OCI-LY3 (cell line): ENCODE measurements at regions not wholly inside any gene's neighbourhood (a gene's known extent, or its start where the extent isn't known, plus 50 kb on each side); places are given as distances from the start of the nearest gene placed in this dataset.
A peak's percentile ranks its signal among the peaks of the same experiment; 100 is the strongest.

Source experiments
- H2AFZ ChIP-seq: fragments of 200-600, 300-600 bp; shearing (Covaris generic); 2 replicates; pipeline ENCODE4 v1.6.0; 2014; ENCODE audit warnings: antibody characterized with exemption, low read depth, low read length
- H3K27ac ChIP-seq: fragments of 200-600, 300-600 bp; sonication (generic); 2 replicates; pipeline ENCODE4 v1.5.1; 2014; ENCODE audit warnings: mild to moderate bottlenecking, low read length, moderate library complexity, mixed read lengths
- H3K27me3 ChIP-seq: fragments of 200-600, 300-600 bp; sonication (generic); 2 replicates; pipeline ENCODE4 v1.6.1; 2014; ENCODE audit warnings: low read depth, low read length, mixed read lengths
- H3K36me3 ChIP-seq: fragments of 200-600, 300-600 bp; sonication (generic); replicated peaks from 2 replicates; pipeline ENCODE3; 2014; ENCODE audit warnings: low read depth, low read length, mixed read lengths
- H3K4me1 ChIP-seq: fragments of 300-600, 200-600 bp; sonication (generic); 2 replicates; pipeline ENCODE4 v1.6.1; 2014; ENCODE audit warnings: low read length, mixed read lengths
- H3K4me2 ChIP-seq: fragments of 200-600, 300-600 bp; sonication (generic); 2 replicates; pipeline ENCODE4 v1.6.1; 2014; ENCODE audit warnings: low read length, mixed read lengths
- H3K4me3 ChIP-seq: fragments of 300-600, 200-600 bp; sonication (generic); 2 replicates; pipeline ENCODE4 v1.5.1; 2014; ENCODE audit warnings: antibody characterized with exemption, mild to moderate bottlenecking, low read length, moderate library complexity
- H3K79me2 ChIP-seq: fragments of 300-600, 200-600 bp; shearing (Covaris generic); 2 replicates; pipeline ENCODE4 v1.6.1; 2014; ENCODE audit warnings: mild to moderate bottlenecking, low read length, mixed read lengths
- H3K9ac ChIP-seq: fragments of 300-600, 200-600 bp; shearing (Covaris generic); 2 replicates; pipeline ENCODE4 v1.6.0; 2014; ENCODE audit warnings: mild to moderate bottlenecking, low read length, moderate library complexity
- H3K9me3 ChIP-seq: fragments of 200-600, 300-600 bp; shearing (Covaris generic); 2 replicates; pipeline ENCODE4 v1.6.1; 2014; ENCODE audit warnings: low read length, mixed read lengths; ENCODE audit not compliant: insufficient read depth
- H4K20me1 ChIP-seq: fragments of 200-600, 300-600 bp; sonication (generic); 2 replicates; pipeline ENCODE4 v1.6.1; 2016; ENCODE audit warnings: low read length, mixed read lengths; ENCODE audit not compliant: insufficient read depth
- CTCF ChIP-seq: fragments of 200-600, 300-600 bp; sonication (generic); IDR thresholded peaks from 2 replicates; pipeline ENCODE4 v1.5.1; 2014; ENCODE audit warnings: antibody characterized with exemption, low read length, low read depth
- EZH2phosphoT487 ChIP-seq: fragments of 200-600 bp; shearing (Covaris generic); IDR thresholded peaks from 2 replicates; pipeline ENCODE4 v1.6.1; 2018; ENCODE audit warnings: antibody characterized with exemption, mixed run types, low read depth

DNA sequence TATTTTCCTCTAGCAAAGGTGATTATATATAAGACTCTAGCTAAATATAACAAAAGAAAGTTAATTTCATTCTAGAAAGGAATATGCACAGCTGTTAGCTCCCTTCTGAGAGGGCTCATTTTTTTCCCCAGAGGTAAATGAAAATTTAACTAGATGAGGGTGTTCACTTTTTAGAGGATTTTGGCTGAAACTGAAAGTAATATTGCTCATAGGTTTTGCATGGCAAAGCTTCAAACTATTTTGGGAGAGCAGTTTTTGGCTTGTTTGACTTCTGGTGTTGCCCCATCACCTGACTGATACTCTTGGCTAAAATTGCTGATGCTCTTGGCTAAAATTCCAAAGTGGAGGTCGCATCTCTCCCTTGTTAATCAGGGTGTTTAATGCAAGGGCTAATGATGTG, 311.9 kb downstream of the EDEM1 start:
- Histone ChIP-seq H2AFZ (no peak overlapping the region), H3K4me2 (peak overlapping the region; percentile 66), H3K4me3 (peak overlapping the region; percentile 30), H3K27me3 (peaks cover 78% of the 10 kb centered on the region), H3K36me3 (no peaks in the 10 kb centered on the region), H3K27ac (no peak overlapping the region), H3K9me3 (no peaks in the 10 kb centered on the region), H3K9ac (no peak overlapping the region), H3K4me1 (peaks cover 19% of the 10 kb centered on the region), H4K20me1 (peaks cover 9% of the 10 kb centered on the region; the same call in 1 of the 2 replicates), H3K79me2 (no peaks in the 10 kb centered on the region)
- no peak for TF ChIP-seq CTCF
- peak; percentile 65; the same call in 1 of the 2 replicates for TF ChIP-seq EZH2phosphoT487

GRCh38 chr3:5503136-5503535, 315.6 kb downstream of the EDEM1 start:
- H2AFZ ChIP-seq = no peak overlapping the region
- H3K27me3 ChIP-seq = peaks cover 50% of the 10 kb centered on the region
- no peak for TF ChIP-seq CTCF
- TF ChIP-seq EZH2phosphoT487 = no peak
- peaks cover 19% of the 10 kb centered on the region for H3K4me1 ChIP-seq
- peaks cover 9% of the 10 kb centered on the region; the same call in 1 of the 2 replicates for H4K20me1 ChIP-seq
- no peak overlapping the region for H3K4me2 ChIP-seq
- no peak overlapping the region for H3K9ac ChIP-seq
- no peaks in the 10 kb centered on the region for H3K79me2 ChIP-seq
- H3K27ac ChIP-seq = no peak overlapping the region
- H3K36me3 ChIP-seq = peaks cover 3% of the 10 kb centered on the region
- no peak overlapping the region for H3K4me3 ChIP-seq
- H3K9me3 ChIP-seq = peaks cover 5% of the 10 kb centered on the region; the same call in 1 of the 2 replicates

- Histone ChIP-seq H3K36me3 (peaks cover 3% of the 10 kb centered on the region), H3K4me2 (no peak overlapping the region), H2AFZ (no peak overlapping the region), H3K27ac (no peak overlapping the region), H3K9ac (no peak overlapping the region), H3K4me1 (peaks cover 14% of the 10 kb centered on the region), H4K20me1 (peaks cover 4% of the 10 kb centered on the region; the same call in 1 of the 2 replicates), H3K4me3 (no peak overlapping the region), H3K27me3 (peaks cover 43% of the 10 kb centered on the region), H3K9me3 (peaks cover 5% of the 10 kb centered on the region; the same call in 1 of the 2 replicates), H3K79me2 (no peaks in the 10 kb centered on the region)
- no peak for TF ChIP-seq EZH2phosphoT487
- no peak for TF ChIP-seq CTCF
These were observed 316.6 kb downstream of the EDEM1 start for GRCh38 chr3:5504135-5504534.

- no peak overlapping the region for H3K4me3 ChIP-seq
- TF ChIP-seq CTCF (no peak), EZH2phosphoT487 (no peak)
- peaks cover 3% of the 10 kb centered on the region for H3K36me3 ChIP-seq
- peaks cover 3% of the 10 kb centered on the region for H3K4me1 ChIP-seq
- peaks cover 5% of the 10 kb centered on the region; the same call in 1 of the 2 replicates for H3K9me3 ChIP-seq
- H2AFZ ChIP-seq = no peak overlapping the region
- H3K9ac ChIP-seq = no peak overlapping the region
- peaks cover 41% of the 10 kb centered on the region for H3K27me3 ChIP-seq
- no peaks in the 10 kb centered on the region for H3K79me2 ChIP-seq
- H3K4me2 ChIP-seq = no peak overlapping the region
- H3K27ac ChIP-seq = no peak overlapping the region
- no peaks in the 10 kb centered on the region for H4K20me1 ChIP-seq
These were observed 317.7 kb downstream of the EDEM1 start for GRCh38 chr3:5505163-5505562.
